Stimulated activated naive B cell treated with anti-CD40 and anti-IgM and Interleukin-4, amounts not matched to agents 10 μg/mL and 1 μg/mL and 100 μg/mL, for 72 hours (primary cell): ENCODE measurements at regions not wholly inside any gene's neighbourhood (a gene's known extent, or its start where the extent isn't known, plus 50 kb on each side); places are given as distances from the start of the nearest gene placed in this dataset.

Experiments used
- ATAC-seq, 2 donors: fragments of 150-1000 bp; cut with Tn5 transposase; replicated peaks; 2 replicates each; pipeline ENCODE4 v1.10.0; 2021; ENCODE audit warnings: moderate library complexity in 1 of 2
- DNase-seq: peaks from one replicate; pipeline ENCODE4 v3.0.0; 2021
- H3K27ac Mint-ChIP-seq: one replicate; pipeline ENCODE4 v1.8.0; 2022; ENCODE audit warnings: mild to moderate bottlenecking, mixed read lengths
- H3K27me3 Mint-ChIP-seq, 2 donors: one replicate each; pipeline ENCODE4 v1.8.0; 2022; ENCODE audit warnings: mixed read lengths in 2 of 2
- H3K36me3 Mint-ChIP-seq, 2 donors: one replicate each; pipeline ENCODE4 v1.8.0; 2022; ENCODE audit warnings: mixed read lengths in 2 of 2, mild to moderate bottlenecking in 1 of 2
- H3K4me1 Mint-ChIP-seq, 2 donors: one replicate each; pipeline ENCODE4 v1.8.0; 2022; ENCODE audit warnings: mixed read lengths in 2 of 2, mild to moderate bottlenecking in 1 of 2
- H3K4me3 Mint-ChIP-seq, 2 donors: one replicate each; pipeline ENCODE4 v1.8.0; 2022; ENCODE audit warnings: mild to moderate bottlenecking in 2 of 2, mixed read lengths in 2 of 2, moderate library complexity in 1 of 2
- H3K9me3 Mint-ChIP-seq, 2 donors: one replicate each; pipeline ENCODE4 v1.8.0; 2022; ENCODE audit warnings: mixed read lengths in 2 of 2, mild to moderate bottlenecking in 1 of 2

GRCh38 chr20:46804126-46804525, 90.5 kb upstream of the EYA2 start:
- DNase-seq (no peak), ATAC-seq (no peak)
- H3K4me3 Mint-ChIP-seq, result no peak overlapping the region
- no peaks in the 10 kb centered on the region for H3K4me1 Mint-ChIP-seq
- no peaks in the 10 kb centered on the region for H3K36me3 Mint-ChIP-seq
- no peaks in the 10 kb centered on the region for H3K9me3 Mint-ChIP-seq
- H3K27ac Mint-ChIP-seq, result no peak overlapping the region
- peaks cover 24 to 35% of the 10 kb centered on the region in 2 donors for H3K27me3 Mint-ChIP-seq

GRCh38 chr20:46805836-46806235, 88.8 kb upstream of the EYA2 start:
- ATAC-seq, result no peak
- no peaks in the 10 kb centered on the region for H3K36me3 Mint-ChIP-seq
- no peak overlapping the region for H3K27ac Mint-ChIP-seq
- DNase-seq, result no peak
- no peaks in the 10 kb centered on the region for H3K4me1 Mint-ChIP-seq
- no peaks in the 10 kb centered on the region for H3K9me3 Mint-ChIP-seq
- peaks cover 36 to 52% of the 10 kb centered on the region in 2 donors for H3K27me3 Mint-ChIP-seq
- no peak overlapping the region for H3K4me3 Mint-ChIP-seq

GRCh38 chr20:46807998-46808397, 86.6 kb upstream of the EYA2 start:
- Mint-ChIP-seq H3K27ac (no peak overlapping the region), H3K4me1 (no peaks in the 10 kb centered on the region), H3K36me3 (no peaks in the 10 kb centered on the region), H3K4me3 (no peak overlapping the region), H3K9me3 (no peaks in the 10 kb centered on the region), H3K27me3 (peaks cover 42 to 61% of the 10 kb centered on the region in 2 donors)
- ATAC-seq, result no peak
- DNase-seq, result no peak

- H3K36me3 Mint-ChIP-seq, result no peaks in the 10 kb centered on the region
- no peaks in the 10 kb centered on the region for H3K9me3 Mint-ChIP-seq
- no peaks in the 10 kb centered on the region for H3K4me1 Mint-ChIP-seq
- no peak overlapping the region for H3K27ac Mint-ChIP-seq
- no peak for DNase-seq
- H3K4me3 Mint-ChIP-seq, result no peak overlapping the region
- no peak for ATAC-seq
- H3K27me3 Mint-ChIP-seq, result peaks cover 42 to 58% of the 10 kb centered on the region in 2 donors
These were observed 86.1 kb upstream of the EYA2 start for GRCh38 chr20:46808565-46808964.

GRCh38 chr20:46809706-46810360, 84.8 kb upstream of the EYA2 start:
- Mint-ChIP-seq H3K9me3 (no peaks in the 10 kb centered on the region), H3K27me3 (peaks cover 35 to 50% of the 10 kb centered on the region in 2 donors), H3K36me3 (no peaks in the 10 kb centered on the region), H3K4me1 (no peaks in the 10 kb centered on the region), H3K4me3 (no peak overlapping the region), H3K27ac (no peak overlapping the region)
- ATAC-seq (no peak), DNase-seq (no peak)

- no peaks in the 10 kb centered on the region for H3K9me3 Mint-ChIP-seq
- H3K27ac Mint-ChIP-seq, result no peak overlapping the region
- DNase-seq, result no peak
- H3K27me3 Mint-ChIP-seq, result peaks cover 39 to 56% of the 10 kb centered on the region in 2 donors
- no peaks in the 10 kb centered on the region for H3K4me1 Mint-ChIP-seq
- H3K4me3 Mint-ChIP-seq, result no peak overlapping the region
- no peak for ATAC-seq
- no peaks in the 10 kb centered on the region for H3K36me3 Mint-ChIP-seq
These were observed 84.0 kb upstream of the EYA2 start for GRCh38 chr20:46810448-46811223.

- Mint-ChIP-seq H3K4me3 (no peak overlapping the region), H3K4me1 (no peaks in the 10 kb centered on the region), H3K9me3 (no peaks in the 10 kb centered on the region), H3K27ac (no peak overlapping the region), H3K36me3 (no peaks in the 10 kb centered on the region), H3K27me3 (peaks cover 45 to 60% of the 10 kb centered on the region in 2 donors)
- DNase-seq (no peak), ATAC-seq (no peak)
These were observed 83.2 kb upstream of the EYA2 start for GRCh38 chr20:46811224-46812084.

GRCh38 chr20:46814366-46815232, 80.0 kb upstream of the EYA2 start:
- no peak overlapping the region for H3K4me3 Mint-ChIP-seq
- H3K27me3 Mint-ChIP-seq, result peaks cover 40 to 50% of the 10 kb centered on the region in 2 donors
- DNase-seq (no peak), ATAC-seq (no peak)
- no peaks in the 10 kb centered on the region for H3K9me3 Mint-ChIP-seq
- H3K27ac Mint-ChIP-seq, result no peak overlapping the region
- H3K4me1 Mint-ChIP-seq, result no peaks in the 10 kb centered on the region
- H3K36me3 Mint-ChIP-seq, result no peaks in the 10 kb centered on the region

GRCh38 chr20:46816097-46816496, 78.5 kb upstream of the EYA2 start:
- Mint-ChIP-seq H3K36me3 (no peaks in the 10 kb centered on the region), H3K4me1 (no peaks in the 10 kb centered on the region), H3K27me3 (peaks cover 35 to 50% of the 10 kb centered on the region in 2 donors), H3K4me3 (no peak overlapping the region), H3K9me3 (no peaks in the 10 kb centered on the region), H3K27ac (no peak overlapping the region)
- DNase-seq (no peak), ATAC-seq (no peak)

- ATAC-seq (no peak), DNase-seq (no peak)
- peaks cover 29 to 42% of the 10 kb centered on the region in 2 donors for H3K27me3 Mint-ChIP-seq
- H3K36me3 Mint-ChIP-seq, result no peaks in the 10 kb centered on the region
- H3K27ac Mint-ChIP-seq, result no peak overlapping the region
- no peaks in the 10 kb centered on the region for H3K9me3 Mint-ChIP-seq
- H3K4me3 Mint-ChIP-seq, result no peak overlapping the region
- no peaks in the 10 kb centered on the region for H3K4me1 Mint-ChIP-seq
These were observed 77.6 kb upstream of the EYA2 start for GRCh38 chr20:46816886-46817638.

- H3K27ac Mint-ChIP-seq, result no peak overlapping the region
- peaks cover 0 to 5% of the 10 kb centered on the region in 2 donors for H3K9me3 Mint-ChIP-seq
- ATAC-seq (no peak), DNase-seq (no peak)
- no peaks in the 10 kb centered on the region for H3K4me1 Mint-ChIP-seq
- H3K27me3 Mint-ChIP-seq, result peaks cover 18 to 43% of the 10 kb centered on the region in 2 donors
- H3K36me3 Mint-ChIP-seq, result no peaks in the 10 kb centered on the region
- no peak overlapping the region for H3K4me3 Mint-ChIP-seq
These were observed 74.0 kb upstream of the EYA2 start for GRCh38 chr20:46820682-46821081.

- Mint-ChIP-seq H3K9me3 (peaks cover 0 to 5% of the 10 kb centered on the region in 2 donors), H3K4me3 (no peak overlapping the region), H3K36me3 (no peaks in the 10 kb centered on the region), H3K27ac (no peak overlapping the region), H3K4me1 (no peaks in the 10 kb centered on the region), H3K27me3 (peaks cover 16 to 37% of the 10 kb centered on the region in 2 donors)
- ATAC-seq (no peak), DNase-seq (no peak)
These were observed 71.3 kb upstream of the EYA2 start for GRCh38 chr20:46823271-46823751.

GRCh38 chr20:46823753-46824152, 70.9 kb upstream of the EYA2 start:
- no peak overlapping the region for H3K27ac Mint-ChIP-seq
- peaks cover 16 to 37% of the 10 kb centered on the region in 2 donors for H3K27me3 Mint-ChIP-seq
- DNase-seq (no peak), ATAC-seq (no peak)
- H3K4me1 Mint-ChIP-seq, result no peaks in the 10 kb centered on the region
- H3K9me3 Mint-ChIP-seq, result peaks cover 0 to 5% of the 10 kb centered on the region in 2 donors
- no peaks in the 10 kb centered on the region for H3K36me3 Mint-ChIP-seq
- H3K4me3 Mint-ChIP-seq, result no peak overlapping the region
